OCI-M2 (cell line): ENCODE measurements at regions not wholly inside any gene's neighbourhood (a gene's known extent, or its start where the extent isn't known, plus 50 kb on each side); places are given as distances from the start of the nearest gene placed in this dataset.

Experiments used
- DNase-seq: peaks from one replicate; lab custom pipeline; 2025; ENCODE audit not compliant: unreplicated experiment; lab: John Stamatoyannopoulos, UW

GRCh38 chr21:27515676-27516075 is 548.8 kb upstream of the ADAMTS5 start:
- DNase-seq, result no peak

- no peak for DNase-seq
Observed at GRCh38 chr21:27513825-27514224, 546.9 kb upstream of the ADAMTS5 start.

GRCh38 chr21:27513016-27513415 is 546.1 kb upstream of the ADAMTS5 start:
- DNase-seq, result no peak

- DNase-seq, result no peak
Observed at GRCh38 chr21:27511233-27511632, 544.3 kb upstream of the ADAMTS5 start.

GRCh38 chr21:27507695-27508094 is 540.8 kb upstream of the ADAMTS5 start:
- DNase-seq, result no peak

GRCh38 chr21:27505516-27505915 is 538.6 kb upstream of the ADAMTS5 start:
- DNase-seq, result no peak

GRCh38 chr21:27502801-27503200 is 535.9 kb upstream of the ADAMTS5 start:
- no peak for DNase-seq

- no peak for DNase-seq
Observed at GRCh38 chr21:27498025-27498424, 531.1 kb upstream of the ADAMTS5 start.

GRCh38 chr21:27495836-27496235 is 528.9 kb upstream of the ADAMTS5 start:
- no peak for DNase-seq

GRCh38 chr21:27493542-27493941 is 526.7 kb upstream of the ADAMTS5 start:
- DNase-seq, result no peak

- DNase-seq, result no peak
Observed at GRCh38 chr21:27487676-27488075, 520.8 kb upstream of the ADAMTS5 start.

- DNase-seq, result no peak
Observed at GRCh38 chr21:27480841-27481261, 514.0 kb upstream of the ADAMTS5 start.

GRCh38 chr21:27477296-27477695 is 510.4 kb upstream of the ADAMTS5 start:
- no peak for DNase-seq

- DNase-seq, result no peak
Observed at GRCh38 chr21:27476696-27477095, 509.8 kb upstream of the ADAMTS5 start.

GRCh38 chr21:27475363-27475955 is 508.6 kb upstream of the ADAMTS5 start:
- no peak for DNase-seq

GRCh38 chr21:27467366-27467765 is 500.5 kb upstream of the ADAMTS5 start:
- no peak for DNase-seq

GRCh38 chr21:27466140-27466539 is 499.3 kb upstream of the ADAMTS5 start:
- no peak for DNase-seq

GRCh38 chr21:27464648-27465047 is 497.8 kb upstream of the ADAMTS5 start:
- no peak for DNase-seq

- no peak for DNase-seq
Observed at GRCh38 chr21:27462726-27463125, 495.8 kb upstream of the ADAMTS5 start.

GRCh38 chr21:27454234-27454633 is 487.3 kb upstream of the ADAMTS5 start:
- DNase-seq, result no peak

GRCh38 chr21:27451116-27451515 is 484.2 kb upstream of the ADAMTS5 start:
- no peak for DNase-seq

- no peak for DNase-seq
Observed at GRCh38 chr21:27450216-27450615, 483.3 kb upstream of the ADAMTS5 start.

- no peak for DNase-seq
Observed at GRCh38 chr21:27448960-27449359, 482.1 kb upstream of the ADAMTS5 start.
